ENCODE measurements at regions not wholly inside any gene's neighbourhood (a gene's known extent, or its start where the extent isn't known, plus 50 kb on each side); places are given as distances from the start of the nearest gene placed in this dataset.

GRCh38 chr2:120684289-120685065 is 51.2 kb upstream of the GLI2 start:
- no peak for DNase-seq

- DNase-seq, result no peak
Observed at GRCh38 chr2:120685066-120685973, 50.3 kb upstream of the GLI2 start.

Data from central memory CD4-positive, alpha-beta T cell (primary cell).